ENCODE measurements at regions not wholly inside any gene's neighbourhood (a gene's known extent, or its start where the extent isn't known, plus 50 kb on each side); places are given as distances from the start of the nearest gene placed in this dataset.

DNA sequence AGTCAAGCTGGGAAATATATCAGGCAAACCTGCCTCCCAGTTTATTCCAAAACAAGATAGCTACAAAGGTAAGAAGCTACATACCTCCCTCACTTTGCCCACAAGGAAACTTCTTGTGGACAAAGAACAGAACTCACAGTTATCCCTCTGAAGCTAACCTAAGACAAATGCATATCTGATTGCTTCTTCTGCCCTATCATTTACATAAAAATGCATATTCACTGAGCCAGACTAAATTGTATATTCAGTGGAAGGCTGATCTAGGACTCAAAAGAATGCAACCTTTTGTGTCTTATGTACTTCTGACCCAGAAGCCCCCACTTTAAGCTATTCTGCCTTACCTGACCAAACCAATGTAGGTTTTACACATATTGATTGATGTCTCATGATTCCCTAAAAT, 276.8 kb downstream of the HTR1A start (continued):
- TF ChIP-seq RFX5 (IDR thresholded peaks at IDR 0.05; ENCODE audit: borderline replicate concordance, low read depth, low read length), result no peak
- no peak for TF ChIP-seq KDM5A (IDR thresholded peaks at IDR 0.05; ENCODE audit: low read length)
- TF ChIP-seq, protein P1, sequence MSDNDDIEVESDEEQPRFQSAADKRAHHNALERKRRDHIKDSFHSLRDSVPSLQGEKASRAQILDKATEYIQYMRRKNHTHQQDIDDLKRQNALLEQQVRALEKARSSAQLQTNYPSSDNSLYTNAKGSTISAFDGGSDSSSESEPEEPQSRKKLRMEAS (IDR thresholded peaks at IDR 0.05), result no peak
- no peak for TF ChIP-seq MAFK (IDR thresholded peaks at IDR 0.05; ENCODE audit: low read depth, low read length)
- TF ChIP-seq GABPA (IDR thresholded peaks at IDR 0.05; ENCODE audit: borderline replicate concordance, insufficient read depth, low read length), result no peak

All from H1 (cell line).